Right lobe of liver (tissue), 4 donors: ENCODE measurements at regions not wholly inside any gene's neighbourhood (a gene's known extent, or its start where the extent isn't known, plus 50 kb on each side); places are given as distances from the start of the nearest gene placed in this dataset.

Experiments used
- POLR2A ChIP-seq: fragments of 450-650 bp; IDR thresholded peaks from one replicate; pipeline ENCODE4 v1.6.1; 2017; ENCODE audit warnings: antibody characterized with exemption, mild to moderate bottlenecking
- TF ChIP-seq, protein P1 (sequence below), 4 donors: fragments of 200-600 bp in 3 of 4; fragments of 450-650 bp in 1 of 4; IDR thresholded peaks; one replicate each; pipeline versions ENCODE4 v1.5.1 to v1.8.0; 2016 to 2022; ENCODE audit warnings: antibody characterized with exemption in 4 of 4, mild to moderate bottlenecking in 2 of 4
- donor health status: DM: no; HTN: no; CAD: no.
- donor health status: DM: no; HTN: no; CAD: no.
- donor health status: DM: no; HTN: yes; CAD: no.

DNA sequence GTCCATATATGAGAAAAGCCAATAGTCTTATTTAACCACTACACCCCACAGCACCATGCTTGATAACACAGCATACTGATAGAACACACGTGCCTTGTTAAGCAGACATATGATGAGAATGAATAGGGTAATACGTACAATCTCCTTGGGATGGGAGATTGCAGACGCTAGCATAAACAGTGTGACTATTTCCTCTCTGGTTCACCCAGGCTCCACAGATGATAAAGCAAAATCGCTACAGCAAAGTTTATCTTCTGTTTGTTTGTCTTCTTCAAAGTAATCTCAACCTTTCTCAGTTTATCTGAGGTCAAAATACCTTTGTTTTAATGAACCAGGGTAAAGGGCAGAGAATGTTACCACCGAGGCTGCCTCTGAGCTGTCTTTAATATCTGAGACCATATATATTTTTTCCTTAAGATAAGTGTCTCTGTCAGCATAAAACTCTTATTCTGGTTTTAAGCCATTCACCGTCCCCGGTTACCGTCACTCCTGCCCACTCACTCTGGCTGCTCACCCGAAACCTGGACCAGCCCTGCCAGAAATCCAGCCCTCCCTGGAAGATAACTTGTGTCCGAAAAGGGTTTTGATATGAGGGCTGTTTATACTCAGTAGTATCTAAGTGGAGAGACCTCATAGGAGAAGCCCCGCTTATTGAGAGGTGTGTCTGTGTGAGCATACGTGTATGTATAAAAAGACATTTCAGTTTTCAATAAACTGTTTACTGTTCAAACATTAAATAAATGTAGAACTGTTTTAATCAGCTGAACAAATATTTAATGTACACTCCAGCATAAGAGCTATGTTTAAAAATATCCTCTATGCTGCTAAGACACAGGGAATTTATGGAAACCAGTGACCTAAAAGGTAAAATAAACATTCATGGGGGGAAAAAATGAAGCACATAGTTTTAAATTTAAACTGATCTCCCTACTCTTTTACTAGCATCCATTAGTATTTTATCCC lies 465.4 kb downstream of the RASEF start:
- TF ChIP-seq, protein P1, sequence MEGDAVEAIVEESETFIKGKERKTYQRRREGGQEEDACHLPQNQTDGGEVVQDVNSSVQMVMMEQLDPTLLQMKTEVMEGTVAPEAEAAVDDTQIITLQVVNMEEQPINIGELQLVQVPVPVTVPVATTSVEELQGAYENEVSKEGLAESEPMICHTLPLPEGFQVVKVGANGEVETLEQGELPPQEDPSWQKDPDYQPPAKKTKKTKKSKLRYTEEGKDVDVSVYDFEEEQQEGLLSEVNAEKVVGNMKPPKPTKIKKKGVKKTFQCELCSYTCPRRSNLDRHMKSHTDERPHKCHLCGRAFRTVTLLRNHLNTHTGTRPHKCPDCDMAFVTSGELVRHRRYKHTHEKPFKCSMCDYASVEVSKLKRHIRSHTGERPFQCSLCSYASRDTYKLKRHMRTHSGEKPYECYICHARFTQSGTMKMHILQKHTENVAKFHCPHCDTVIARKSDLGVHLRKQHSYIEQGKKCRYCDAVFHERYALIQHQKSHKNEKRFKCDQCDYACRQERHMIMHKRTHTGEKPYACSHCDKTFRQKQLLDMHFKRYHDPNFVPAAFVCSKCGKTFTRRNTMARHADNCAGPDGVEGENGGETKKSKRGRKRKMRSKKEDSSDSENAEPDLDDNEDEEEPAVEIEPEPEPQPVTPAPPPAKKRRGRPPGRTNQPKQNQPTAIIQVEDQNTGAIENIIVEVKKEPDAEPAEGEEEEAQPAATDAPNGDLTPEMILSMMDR (IDR thresholded peaks at IDR 0.05) = no peak
- no peak for TF ChIP-seq POLR2A
